SK-N-MC (cell line): ENCODE measurements at regions not wholly inside any gene's neighbourhood (a gene's known extent, or its start where the extent isn't known, plus 50 kb on each side); places are given as distances from the start of the nearest gene placed in this dataset.

Experiments used
- EZH2 ChIP-seq: fragments of 200-600 bp; sonication (generic); IDR thresholded peaks from one replicate; pipeline ENCODE4 v1.6.1; 2017; ENCODE audit warnings: antibody characterized with exemption
- FOXP2 ChIP-seq: optimal IDR thresholded peaks from 2 replicates; pipeline ENCODE3; 2011; ENCODE audit warnings: mild to moderate bottlenecking, moderate library complexity; ENCODE audit not compliant: insufficient read depth; ENCODE audit errors: extremely low read length, control extremely low read depth
- POLR2AphosphoS5 ChIP-seq: IDR thresholded peaks from 2 replicates; pipeline ENCODE4 v1.6.1; 2012; ENCODE audit warnings: mild to moderate bottlenecking, low read depth, low read length, borderline replicate concordance

DNA sequence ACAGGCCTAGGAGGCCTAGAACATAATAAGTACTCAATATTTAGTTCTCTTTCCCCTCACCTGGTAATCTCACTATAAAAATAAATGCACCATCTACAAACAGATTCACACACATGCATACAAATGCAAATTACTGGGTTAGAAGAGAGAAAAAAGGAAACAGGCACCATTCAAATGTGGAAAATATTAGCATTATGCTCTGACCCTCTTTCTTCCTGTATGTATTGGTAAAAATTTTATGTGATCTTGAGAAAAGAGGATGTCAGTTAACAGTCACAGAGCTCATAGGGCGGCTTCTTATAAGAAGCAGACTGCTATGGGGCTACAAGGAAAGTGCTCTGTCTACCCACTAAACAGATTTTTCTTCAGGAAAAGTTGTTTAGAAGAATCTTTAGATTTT lies 565.4 kb downstream of the LMO4 start:
- TF ChIP-seq EZH2 (no peak), POLR2AphosphoS5 (no peak), FOXP2 (no peak)
